T-helper 1 cell treated with Interleukin-12 subunit alpha and Interleukin-12 subunit beta and Interleukin-4 antibody, amounts not matched to agents 30 ng/mL and 1 ng/mL, for 36 hours (primary cell): ENCODE measurements at regions not wholly inside any gene's neighbourhood (a gene's known extent, or its start where the extent isn't known, plus 50 kb on each side); places are given as distances from the start of the nearest gene placed in this dataset.
"Not testable (repeated sequence)": the region's sequence is repeated elsewhere in the genome, so short reads cannot be mapped to it uniquely, and the experiment has no call there.

Experiments
- intact Hi-C: fragments of 100-400 bp; cut with micrococcal nuclease; formaldehyde crosslinking; loops from one replicate; pipeline ENCODE4 v1.15.1; 2024

GRCh38 chr3:182325213-182325950 is 467.9 kb upstream of the ATP11B start:
- intact Hi-C loops = no loop called here

GRCh38 chr3:182327196-182327681 is 466.1 kb upstream of the ATP11B start:
- intact Hi-C loops = no loop called here

GRCh38 chr3:182330646-182331045 is 462.7 kb upstream of the ATP11B start:
- intact Hi-C loops = no loop called here

GRCh38 chr3:182331341-182331740 is 462.0 kb upstream of the ATP11B start:
- intact Hi-C loops = no loop called here

GRCh38 chr3:182342252-182342651 is 451.1 kb upstream of the ATP11B start:
- intact Hi-C loops = no loop called here

GRCh38 chr3:182344026-182344425 is 449.3 kb upstream of the ATP11B start:
- intact Hi-C loops = not testable (repeated sequence)

GRCh38 chr3:182349051-182349450 is 444.3 kb upstream of the ATP11B start:
- intact Hi-C loops = no loop called here

- intact Hi-C loops = no loop called here
Measured at GRCh38 chr3:182349951-182350517, 443.3 kb upstream of the ATP11B start.

- intact Hi-C loops = no loop called here
Measured at GRCh38 chr3:182357928-182358327, 435.4 kb upstream of the ATP11B start.

GRCh38 chr3:182364323-182364722 is 429.0 kb upstream of the ATP11B start:
- intact Hi-C loops = no loop called here

GRCh38 chr3:182364723-182365650 is 428.3 kb upstream of the ATP11B start:
- intact Hi-C loops = no loop called here

GRCh38 chr3:182366746-182367145 is 426.6 kb upstream of the ATP11B start:
- intact Hi-C loops = no loop called here

- intact Hi-C loops = no loop called here
Measured at GRCh38 chr3:182369861-182370260, 423.4 kb upstream of the ATP11B start.

- intact Hi-C loops = no loop called here
Measured at GRCh38 chr3:182370949-182371348, 422.4 kb upstream of the ATP11B start.

GRCh38 chr3:182375916-182376315 is 417.4 kb upstream of the ATP11B start:
- intact Hi-C loops = no loop called here

- intact Hi-C loops = no loop called here
Measured at GRCh38 chr3:182382112-182382857, 411.0 kb upstream of the ATP11B start.

GRCh38 chr3:182384221-182384620 is 409.1 kb upstream of the ATP11B start:
- intact Hi-C loops = no loop called here

GRCh38 chr3:182385356-182385755 is 407.9 kb upstream of the ATP11B start:
- intact Hi-C loops = no loop called here

GRCh38 chr3:182388506-182388905 is 404.8 kb upstream of the ATP11B start:
- intact Hi-C loops = no loop called here

GRCh38 chr3:182389071-182389815 is 404.1 kb upstream of the ATP11B start:
- intact Hi-C loops = no loop called here

- intact Hi-C loops = no loop called here
Measured at GRCh38 chr3:182390421-182390820, 402.9 kb upstream of the ATP11B start.
